Adrenal gland (tissue), 5 donors: ENCODE measurements at regions not wholly inside any gene's neighbourhood (a gene's known extent, or its start where the extent isn't known, plus 50 kb on each side); places are given as distances from the start of the nearest gene placed in this dataset.

ENCODE experiments used
- CTCF ChIP-seq, 6 experiments: fragments of 450-650 bp in 4 of 6; fragments of 200-600 bp in 2 of 6; sonication (generic) in 1 of 6; IDR thresholded peaks; 1 replicate in 5 of 6; 2 replicates in 1 of 6; pipeline versions ENCODE4 v1.5.1 to v1.8.0; 2016 to 2021; ENCODE audit warnings: antibody characterized with exemption in 6 of 6, mild to moderate bottlenecking in 2 of 6, moderate library complexity in 1 of 6
- POLR2A ChIP-seq, 2 donors: fragments of 450-650 bp; IDR thresholded peaks; one replicate each; pipeline ENCODE4 v1.6.1; 2017; ENCODE audit warnings: antibody characterized with exemption in 2 of 2, mild to moderate bottlenecking in 2 of 2, moderate library complexity in 1 of 2
- donor health status: DM: no; HTN: no; CAD: no.

- TF ChIP-seq CTCF (IDR thresholded peaks at IDR 0.05) (no peak), POLR2A (IDR thresholded peaks at IDR 0.05) (no peak)
Measured at GRCh38 chr1:4562321-4562720, 92.1 kb upstream of the AJAP1 start.
